ENCODE measurements at regions not wholly inside any gene's neighbourhood (a gene's known extent, or its start where the extent isn't known, plus 50 kb on each side); places are given as distances from the start of the nearest gene placed in this dataset.

- no peak overlapping the region for H3K27ac ChIP-seq (ENCODE audit: low read length)
- DNase-seq (ENCODE audit: low read depth, low spot score): no peak
- H3K4me1 ChIP-seq (ENCODE audit: control insufficient read depth, insufficient read depth, low read length): no peaks in the 10 kb centered on the region
- no peak overlapping the region for H3K4me3 ChIP-seq (ENCODE audit: low read length)
- no peaks in the 10 kb centered on the region for H3K27me3 ChIP-seq (ENCODE audit: control insufficient read depth, insufficient read depth, low read length)
- H3K9me3 ChIP-seq (ENCODE audit: control insufficient read depth, insufficient read depth, low read length): no peaks in the 10 kb centered on the region
- WGBS (ENCODE audit: insufficient coverage, insufficient read length): no CpG with 5 or more reads among the region's 4 CpGs
- no peaks in the 10 kb centered on the region for H3K36me3 ChIP-seq (ENCODE audit: control insufficient read depth, insufficient read depth, low read length)
Measured at GRCh38 chr12:77504466-77504865, 326.2 kb upstream of the NAV3 start.

DNA sequence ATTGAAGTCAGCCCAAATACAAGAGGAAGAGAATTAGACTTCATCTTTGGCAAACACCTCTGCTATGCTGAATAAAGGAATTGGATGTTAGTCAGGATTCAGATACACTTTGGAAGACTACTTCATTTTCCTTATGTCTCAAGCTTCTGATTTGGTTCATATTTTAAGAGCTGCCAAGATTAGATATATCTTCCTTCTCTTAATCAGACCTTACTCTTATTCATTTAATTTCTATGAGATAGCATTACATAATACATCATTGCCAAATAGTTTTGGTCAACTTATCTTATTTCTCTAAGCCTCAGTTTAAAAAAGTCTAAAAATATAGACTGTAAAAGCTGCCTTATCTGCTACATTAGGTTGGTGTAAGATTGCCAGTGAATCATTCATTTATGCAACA, 330.6 kb upstream of the NAV3 start:
- Histone ChIP-seq H3K4me3 (ENCODE audit: low read length) (no peak overlapping the region), H3K27me3 (ENCODE audit: control insufficient read depth, insufficient read depth, low read length) (no peaks in the 10 kb centered on the region), H3K4me1 (ENCODE audit: control insufficient read depth, insufficient read depth, low read length) (no peaks in the 10 kb centered on the region), H3K36me3 (ENCODE audit: control insufficient read depth, insufficient read depth, low read length) (no peaks in the 10 kb centered on the region), H3K27ac (ENCODE audit: low read length) (no peak overlapping the region), H3K9me3 (ENCODE audit: control insufficient read depth, insufficient read depth, low read length) (no peaks in the 10 kb centered on the region)
- no peak for DNase-seq (ENCODE audit: low read depth, low spot score)

- no peak overlapping the region for H3K4me3 ChIP-seq (ENCODE audit: low read length)
- no peaks in the 10 kb centered on the region for H3K4me1 ChIP-seq (ENCODE audit: control insufficient read depth, insufficient read depth, low read length)
- H3K36me3 ChIP-seq (ENCODE audit: control insufficient read depth, insufficient read depth, low read length): no peaks in the 10 kb centered on the region
- no peaks in the 10 kb centered on the region for H3K9me3 ChIP-seq (ENCODE audit: control insufficient read depth, insufficient read depth, low read length)
- WGBS (ENCODE audit: insufficient coverage, insufficient read length): no CpG with 5 or more reads among the region's 1 CpG
- H3K27ac ChIP-seq (ENCODE audit: low read length): no peak overlapping the region
- no peaks in the 10 kb centered on the region for H3K27me3 ChIP-seq (ENCODE audit: control insufficient read depth, insufficient read depth, low read length)
- no peak for DNase-seq (ENCODE audit: low read depth, low spot score)
Measured at GRCh38 chr12:77497647-77498046, 333.0 kb upstream of the NAV3 start.

GRCh38 chr12:77496714-77497113, 334.0 kb upstream of the NAV3 start:
- no peaks in the 10 kb centered on the region for H3K36me3 ChIP-seq (ENCODE audit: control insufficient read depth, insufficient read depth, low read length)
- no peak overlapping the region for H3K27ac ChIP-seq (ENCODE audit: low read length)
- H3K4me1 ChIP-seq (ENCODE audit: control insufficient read depth, insufficient read depth, low read length): no peaks in the 10 kb centered on the region
- no peaks in the 10 kb centered on the region for H3K9me3 ChIP-seq (ENCODE audit: control insufficient read depth, insufficient read depth, low read length)
- no CpG with 5 or more reads among the region's 5 CpGs for WGBS (ENCODE audit: insufficient coverage, insufficient read length)
- H3K27me3 ChIP-seq (ENCODE audit: control insufficient read depth, insufficient read depth, low read length): no peaks in the 10 kb centered on the region
- no peak for DNase-seq (ENCODE audit: low read depth, low spot score)
- H3K4me3 ChIP-seq (ENCODE audit: low read length): no peak overlapping the region

- Histone ChIP-seq H3K27me3 (ENCODE audit: control insufficient read depth, insufficient read depth, low read length) (no peaks in the 10 kb centered on the region), H3K4me3 (ENCODE audit: low read length) (no peak overlapping the region), H3K27ac (ENCODE audit: low read length) (no peak overlapping the region), H3K36me3 (ENCODE audit: control insufficient read depth, insufficient read depth, low read length) (no peaks in the 10 kb centered on the region), H3K4me1 (ENCODE audit: control insufficient read depth, insufficient read depth, low read length) (no peaks in the 10 kb centered on the region), H3K9me3 (ENCODE audit: control insufficient read depth, insufficient read depth, low read length) (no peaks in the 10 kb centered on the region)
- no peak for DNase-seq (ENCODE audit: low read depth, low spot score)
- WGBS (ENCODE audit: insufficient coverage, insufficient read length): no CpG with 5 or more reads among the region's 3 CpGs
Measured at GRCh38 chr12:77494296-77494695, 336.4 kb upstream of the NAV3 start.

DNA sequence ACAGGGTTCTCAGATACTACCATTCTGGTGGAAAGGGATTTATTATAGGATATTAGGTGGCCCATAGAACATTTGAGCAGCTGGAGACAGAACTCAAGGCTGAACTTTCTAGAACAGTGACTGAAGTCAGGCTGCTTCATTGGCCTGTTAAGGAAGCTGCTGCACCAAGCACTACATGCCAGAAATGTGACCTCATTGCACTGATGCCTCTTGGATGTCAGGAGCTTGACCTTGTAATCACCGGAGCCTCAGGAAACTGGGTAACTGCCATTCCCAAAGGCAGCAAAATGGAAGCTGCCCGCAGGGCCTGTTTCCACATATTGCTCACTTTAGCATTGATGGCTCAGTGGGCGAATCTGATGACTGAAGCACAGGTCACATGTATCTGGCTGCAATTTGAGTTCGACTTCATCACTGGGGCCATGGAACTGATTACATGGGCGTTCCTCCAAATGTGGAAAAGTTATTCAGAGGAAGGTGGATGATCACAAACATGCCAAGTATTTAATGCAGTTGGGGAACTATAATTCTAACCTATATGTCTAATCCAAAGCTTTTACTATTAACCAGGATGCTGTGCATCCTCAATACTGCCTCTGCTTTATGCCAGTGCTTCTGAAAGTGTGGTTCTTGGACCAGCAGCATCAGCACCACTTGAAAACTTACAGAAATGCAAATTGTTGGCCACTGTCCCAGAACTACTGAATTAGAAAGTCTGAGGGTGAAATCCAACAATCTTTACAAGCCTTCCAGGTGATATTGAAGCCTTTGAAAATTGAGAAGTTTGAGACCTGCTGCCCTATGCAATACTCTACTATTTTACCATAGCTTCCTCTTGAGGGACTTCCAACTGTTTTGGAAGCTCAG, 337.2 kb upstream of the NAV3 start:
- Histone ChIP-seq H3K27ac (ENCODE audit: low read length) (no peak overlapping the region), H3K36me3 (ENCODE audit: control insufficient read depth, insufficient read depth, low read length) (no peaks in the 10 kb centered on the region), H3K9me3 (ENCODE audit: control insufficient read depth, insufficient read depth, low read length) (no peaks in the 10 kb centered on the region), H3K4me1 (ENCODE audit: control insufficient read depth, insufficient read depth, low read length) (no peaks in the 10 kb centered on the region), H3K4me3 (ENCODE audit: low read length) (no peak overlapping the region), H3K27me3 (ENCODE audit: control insufficient read depth, insufficient read depth, low read length) (no peaks in the 10 kb centered on the region)
- WGBS (ENCODE audit: insufficient coverage, insufficient read length): no CpG with 5 or more reads among the region's 5 CpGs
- DNase-seq (ENCODE audit: low read depth, low spot score): no peak

- H3K9me3 ChIP-seq (ENCODE audit: control insufficient read depth, insufficient read depth, low read length): no peaks in the 10 kb centered on the region
- H3K27me3 ChIP-seq (ENCODE audit: control insufficient read depth, insufficient read depth, low read length): no peaks in the 10 kb centered on the region
- H3K36me3 ChIP-seq (ENCODE audit: control insufficient read depth, insufficient read depth, low read length): no peaks in the 10 kb centered on the region
- no CpG with 5 or more reads among the region's 4 CpGs for WGBS (ENCODE audit: insufficient coverage, insufficient read length)
- DNase-seq (ENCODE audit: low read depth, low spot score): no peak
- no peak overlapping the region for H3K27ac ChIP-seq (ENCODE audit: low read length)
- H3K4me3 ChIP-seq (ENCODE audit: low read length): no peak overlapping the region
- H3K4me1 ChIP-seq (ENCODE audit: control insufficient read depth, insufficient read depth, low read length): no peaks in the 10 kb centered on the region
Measured at GRCh38 chr12:77492536-77492935, 338.2 kb upstream of the NAV3 start.

DNA sequence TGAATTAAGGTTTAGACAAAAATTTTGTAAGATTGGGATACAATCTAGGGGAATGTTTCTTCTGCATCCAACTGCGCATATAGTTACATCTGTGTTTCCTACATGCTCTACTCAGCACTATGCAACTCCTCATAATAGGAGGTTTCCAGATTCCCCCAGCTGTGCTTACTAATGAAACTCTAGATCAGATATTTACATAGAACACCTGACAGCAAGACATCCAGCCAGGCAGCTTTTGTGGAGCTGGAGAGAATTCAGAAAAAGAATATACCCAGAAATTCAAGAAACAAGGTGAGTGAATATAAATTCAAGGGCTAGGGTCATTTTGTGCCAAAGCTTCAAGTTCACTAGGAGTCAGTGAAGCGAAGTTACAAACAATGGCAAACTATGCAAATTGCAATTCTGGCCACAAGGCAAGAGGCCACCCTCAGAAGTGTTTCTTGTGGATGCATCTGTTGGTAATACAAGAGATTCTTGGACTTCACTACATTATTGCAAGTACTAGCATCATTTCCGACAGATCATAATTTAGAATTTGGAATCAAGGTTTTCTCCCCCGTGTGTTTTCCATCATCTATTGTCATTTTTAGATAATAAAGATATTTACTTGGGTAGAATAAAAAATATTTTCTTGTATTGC, 341.2 kb upstream of the NAV3 start:
- Histone ChIP-seq H3K4me1 (ENCODE audit: control insufficient read depth, insufficient read depth, low read length) (peaks cover 2% of the 10 kb centered on the region; the same call in 1 of the 2 replicates), H3K27me3 (ENCODE audit: control insufficient read depth, insufficient read depth, low read length) (no peaks in the 10 kb centered on the region), H3K4me3 (ENCODE audit: low read length) (no peak overlapping the region), H3K36me3 (ENCODE audit: control insufficient read depth, insufficient read depth, low read length) (no peaks in the 10 kb centered on the region), H3K9me3 (ENCODE audit: control insufficient read depth, insufficient read depth, low read length) (no peaks in the 10 kb centered on the region), H3K27ac (ENCODE audit: low read length) (no peak overlapping the region)
- WGBS (ENCODE audit: insufficient coverage, insufficient read length): no CpG with 5 or more reads among the region's 4 CpGs
- DNase-seq (ENCODE audit: low read depth, low spot score): no peak

DNA sequence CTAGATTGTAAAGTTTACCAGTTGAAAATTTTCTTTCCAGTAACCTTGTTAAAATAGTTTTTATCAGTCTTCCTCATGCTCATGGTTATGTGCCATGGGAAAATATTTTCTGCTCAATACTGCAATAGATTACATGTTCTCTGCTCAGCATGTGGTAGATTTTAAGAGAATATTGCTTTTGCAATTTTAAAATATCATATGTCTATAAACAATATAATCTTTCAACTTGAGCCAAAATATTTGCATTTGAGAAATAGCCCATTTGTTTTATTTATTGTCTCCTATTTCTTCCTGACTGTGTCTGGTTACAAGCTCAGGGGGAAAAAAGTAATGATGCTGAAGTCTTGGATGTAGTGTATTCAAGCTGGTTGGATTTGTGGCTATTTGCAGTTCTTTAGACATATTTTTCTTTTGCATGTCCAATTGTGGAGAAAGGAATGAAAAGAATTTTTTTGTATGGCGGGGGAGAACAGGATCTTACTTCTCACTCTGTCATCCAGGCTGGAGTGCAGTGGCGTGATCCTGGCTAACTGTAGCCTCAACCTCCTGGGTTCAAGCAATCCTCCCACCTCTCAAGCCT, 342.6 kb upstream of the NAV3 start:
- no peak overlapping the region for H3K4me3 ChIP-seq (ENCODE audit: low read length)
- peaks cover 2% of the 10 kb centered on the region; the same call in 1 of the 2 replicates for H3K4me1 ChIP-seq (ENCODE audit: control insufficient read depth, insufficient read depth, low read length)
- no CpG with 5 or more reads among the region's 2 CpGs for WGBS (ENCODE audit: insufficient coverage, insufficient read length)

DNA sequence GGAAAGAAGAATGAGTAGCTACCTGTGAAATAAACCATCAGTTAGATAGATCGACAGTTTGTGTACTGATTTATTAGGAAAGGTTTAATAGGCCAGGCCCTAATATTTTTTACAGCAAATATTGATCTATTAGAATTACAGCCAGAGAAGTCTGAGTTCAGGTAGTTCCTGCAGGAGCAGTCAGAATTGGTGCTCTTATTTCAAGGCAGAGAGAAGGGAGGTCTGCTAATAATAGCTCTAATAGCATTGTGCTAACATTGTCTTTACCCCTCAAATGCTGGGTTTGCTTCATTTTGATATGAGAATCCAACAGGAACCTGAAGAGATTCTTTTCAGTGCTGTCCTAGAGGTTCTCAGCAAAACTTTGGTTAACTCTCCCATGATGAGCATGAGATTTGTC, 343.8 kb upstream of the NAV3 start:
- H3K36me3 ChIP-seq (ENCODE audit: control insufficient read depth, insufficient read depth, low read length): no peaks in the 10 kb centered on the region
- no peak overlapping the region for H3K4me3 ChIP-seq (ENCODE audit: low read length)
- peaks cover 2% of the 10 kb centered on the region; the same call in 1 of the 2 replicates for H3K4me1 ChIP-seq (ENCODE audit: control insufficient read depth, insufficient read depth, low read length)
- DNase-seq (ENCODE audit: low read depth, low spot score): no peak
- H3K9me3 ChIP-seq (ENCODE audit: control insufficient read depth, insufficient read depth, low read length): no peaks in the 10 kb centered on the region
- H3K27me3 ChIP-seq (ENCODE audit: control insufficient read depth, insufficient read depth, low read length): no peaks in the 10 kb centered on the region
- H3K27ac ChIP-seq (ENCODE audit: low read length): no peak overlapping the region
- WGBS (ENCODE audit: insufficient coverage, insufficient read length): no CpG with 5 or more reads among the region's 1 CpG

More for the DNA sequence above, 342.6 kb upstream of the NAV3 start:
- no peaks in the 10 kb centered on the region for H3K27me3 ChIP-seq (ENCODE audit: control insufficient read depth, insufficient read depth, low read length)
- DNase-seq (ENCODE audit: low read depth, low spot score): no peak
- H3K27ac ChIP-seq (ENCODE audit: low read length): no peak overlapping the region
- no peaks in the 10 kb centered on the region for H3K36me3 ChIP-seq (ENCODE audit: control insufficient read depth, insufficient read depth, low read length)
- H3K9me3 ChIP-seq (ENCODE audit: control insufficient read depth, insufficient read depth, low read length): no peaks in the 10 kb centered on the region
